ENCODE measurements at regions not wholly inside any gene's neighbourhood (a gene's known extent, or its start where the extent isn't known, plus 50 kb on each side); places are given as distances from the start of the nearest gene placed in this dataset.

DNA sequence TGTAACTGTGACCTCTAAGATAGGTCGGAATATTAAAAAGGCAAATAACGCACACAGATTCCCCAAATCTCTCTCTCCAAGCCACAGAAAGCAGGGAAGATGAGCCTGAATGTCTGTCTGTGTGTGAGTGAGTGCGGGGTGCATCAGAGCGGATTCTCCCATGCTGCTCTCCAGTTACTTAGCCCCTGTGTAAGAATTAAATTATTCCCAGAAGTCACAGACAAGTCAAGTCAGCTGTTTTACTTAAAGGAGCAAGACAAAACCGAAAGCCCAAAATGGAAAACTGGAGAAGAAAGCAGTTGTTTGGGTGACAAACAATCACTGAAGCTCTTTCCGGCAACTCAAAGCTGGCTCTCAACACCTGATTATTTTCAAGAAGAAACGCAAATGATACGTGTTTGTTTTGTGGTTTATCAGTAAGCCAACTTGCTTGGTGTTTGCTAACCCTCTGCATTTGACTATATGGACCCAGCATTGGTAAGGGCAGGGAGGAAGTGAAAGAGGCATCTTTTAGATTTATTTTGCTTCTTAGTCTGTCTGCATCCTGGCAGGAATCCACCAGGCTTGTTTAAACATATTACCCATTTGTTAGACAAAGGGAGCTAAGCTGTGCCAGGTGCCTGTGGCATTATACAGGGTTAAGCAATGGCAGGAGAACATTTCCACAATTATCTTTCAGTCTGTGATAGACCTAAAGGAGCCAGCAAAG lies 121.5 kb upstream of the CREB1 start:
- no peak for TF ChIP-seq POLR2AphosphoS5 (IDR thresholded peaks at IDR 0.05)
- no peak for TF ChIP-seq CTCF (IDR thresholded peaks at IDR 0.05)
- no peak for TF ChIP-seq POLR2A (IDR thresholded peaks at IDR 0.05)

All from upper lobe of left lung (tissue), 4 donors.